IPS-18c (cell line): ENCODE measurements at regions not wholly inside any gene's neighbourhood (a gene's known extent, or its start where the extent isn't known, plus 50 kb on each side); places are given as distances from the start of the nearest gene placed in this dataset.

ENCODE experiments used
- H3K4me3 ChIP-seq: 2 replicates; pipeline ENCODE4 v1.7.0; 2013; ENCODE audit warnings: low read depth, mild to moderate bottlenecking, low read length, moderate library complexity; ENCODE audit not compliant: insufficient read depth
- H3K9me3 ChIP-seq: one replicate; pipeline ENCODE4 v1.6.1; 2013; ENCODE audit warnings: mild to moderate bottlenecking, low read length, moderate library complexity; ENCODE audit not compliant: control insufficient read depth, insufficient read depth

- no peak overlapping the region for H3K4me3 ChIP-seq
- H3K9me3 ChIP-seq: no peaks in the 10 kb centered on the region
Observed at GRCh38 chr10:129090618-129091366, 376.2 kb upstream of the MGMT start.

GRCh38 chr10:129093641-129094040 is 373.4 kb upstream of the MGMT start:
- H3K4me3 ChIP-seq: no peak overlapping the region

GRCh38 chr10:129094233-129094632 is 372.8 kb upstream of the MGMT start:
- Histone ChIP-seq H3K9me3 (no peaks in the 10 kb centered on the region), H3K4me3 (no peak overlapping the region)

More at GRCh38 chr10:129093641-129094040, 373.4 kb upstream of the MGMT start:
- no peaks in the 10 kb centered on the region for H3K9me3 ChIP-seq

GRCh38 chr10:129094861-129095260 is 372.2 kb upstream of the MGMT start:
- H3K4me3 ChIP-seq: no peak overlapping the region
- no peaks in the 10 kb centered on the region for H3K9me3 ChIP-seq

- Histone ChIP-seq H3K4me3 (no peak overlapping the region), H3K9me3 (no peaks in the 10 kb centered on the region)
Observed at GRCh38 chr10:129095680-129096064, 371.4 kb upstream of the MGMT start.

GRCh38 chr10:129096065-129096984 is 370.7 kb upstream of the MGMT start:
- H3K4me3 ChIP-seq: no peak overlapping the region
- H3K9me3 ChIP-seq: no peaks in the 10 kb centered on the region

GRCh38 chr10:129097776-129098330 is 369.2 kb upstream of the MGMT start:
- Histone ChIP-seq H3K9me3 (no peaks in the 10 kb centered on the region), H3K4me3 (no peak overlapping the region)

- Histone ChIP-seq H3K4me3 (no peak overlapping the region), H3K9me3 (no peaks in the 10 kb centered on the region)
Observed at GRCh38 chr10:129098517-129098916, 368.5 kb upstream of the MGMT start.

- Histone ChIP-seq H3K9me3 (no peaks in the 10 kb centered on the region), H3K4me3 (no peak overlapping the region)
Observed at GRCh38 chr10:129099486-129099885, 367.6 kb upstream of the MGMT start.

GRCh38 chr10:129099992-129100391 is 367.0 kb upstream of the MGMT start:
- H3K4me3 ChIP-seq: no peak overlapping the region
- H3K9me3 ChIP-seq: no peaks in the 10 kb centered on the region

- no peaks in the 10 kb centered on the region for H3K9me3 ChIP-seq
- no peak overlapping the region for H3K4me3 ChIP-seq
Observed at GRCh38 chr10:129101232-129101980, 365.6 kb upstream of the MGMT start.

GRCh38 chr10:129102906-129103693 is 363.9 kb upstream of the MGMT start:
- H3K4me3 ChIP-seq: no peak overlapping the region
- H3K9me3 ChIP-seq: no peaks in the 10 kb centered on the region

- Histone ChIP-seq H3K9me3 (no peaks in the 10 kb centered on the region), H3K4me3 (no peak overlapping the region)
Observed at GRCh38 chr10:129104266-129105045, 362.6 kb upstream of the MGMT start.

GRCh38 chr10:129105266-129105665 is 361.8 kb upstream of the MGMT start:
- Histone ChIP-seq H3K9me3 (no peaks in the 10 kb centered on the region), H3K4me3 (no peak overlapping the region)

- Histone ChIP-seq H3K9me3 (no peaks in the 10 kb centered on the region), H3K4me3 (no peak overlapping the region)
Observed at GRCh38 chr10:129106314-129106713, 360.7 kb upstream of the MGMT start.

- Histone ChIP-seq H3K9me3 (no peaks in the 10 kb centered on the region), H3K4me3 (no peak overlapping the region)
Observed at GRCh38 chr10:129107525-129107924, 359.5 kb upstream of the MGMT start.
